ENCODE measurements at regions not wholly inside any gene's neighbourhood (a gene's known extent, or its start where the extent isn't known, plus 50 kb on each side); places are given as distances from the start of the nearest gene placed in this dataset.

DNA sequence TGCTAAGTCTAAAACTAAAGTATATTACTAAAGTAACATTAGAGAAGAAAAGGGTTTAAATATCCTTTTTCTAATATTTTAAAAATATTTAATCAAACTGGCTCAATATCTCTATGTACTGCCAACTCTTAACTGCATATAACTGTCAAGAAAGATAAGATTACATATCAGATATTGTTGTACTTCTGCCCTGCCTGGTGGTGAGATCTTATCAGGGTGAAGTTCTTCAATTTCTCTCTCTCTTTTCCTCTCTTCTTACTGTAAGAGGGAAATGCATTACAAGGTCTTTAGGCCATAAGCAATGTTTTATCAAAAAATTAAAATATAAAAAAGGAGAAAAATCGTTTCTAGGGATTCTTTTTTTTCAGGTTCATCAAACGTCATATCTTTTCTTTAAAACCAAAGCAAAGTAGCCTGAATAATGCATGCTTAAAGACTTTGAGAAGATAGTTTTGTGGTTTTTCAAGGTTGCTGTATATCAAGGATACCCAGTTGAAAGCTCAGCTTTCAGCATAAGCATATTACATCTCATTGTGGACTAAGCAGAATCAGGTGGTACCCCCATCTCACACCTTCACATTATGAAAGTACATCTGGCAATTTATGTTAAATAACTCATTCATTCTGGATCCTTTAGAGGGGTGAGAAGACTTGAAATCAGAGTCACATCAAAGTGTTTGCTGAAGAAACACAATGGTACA lies 1625.7 kb upstream of the SLC10A2 start:
- no peak for TF ChIP-seq EZH2 (IDR thresholded peaks at IDR 0.05; ENCODE audit: low read length, unreplicated experiment)
- TF ChIP-seq, protein P1, sequence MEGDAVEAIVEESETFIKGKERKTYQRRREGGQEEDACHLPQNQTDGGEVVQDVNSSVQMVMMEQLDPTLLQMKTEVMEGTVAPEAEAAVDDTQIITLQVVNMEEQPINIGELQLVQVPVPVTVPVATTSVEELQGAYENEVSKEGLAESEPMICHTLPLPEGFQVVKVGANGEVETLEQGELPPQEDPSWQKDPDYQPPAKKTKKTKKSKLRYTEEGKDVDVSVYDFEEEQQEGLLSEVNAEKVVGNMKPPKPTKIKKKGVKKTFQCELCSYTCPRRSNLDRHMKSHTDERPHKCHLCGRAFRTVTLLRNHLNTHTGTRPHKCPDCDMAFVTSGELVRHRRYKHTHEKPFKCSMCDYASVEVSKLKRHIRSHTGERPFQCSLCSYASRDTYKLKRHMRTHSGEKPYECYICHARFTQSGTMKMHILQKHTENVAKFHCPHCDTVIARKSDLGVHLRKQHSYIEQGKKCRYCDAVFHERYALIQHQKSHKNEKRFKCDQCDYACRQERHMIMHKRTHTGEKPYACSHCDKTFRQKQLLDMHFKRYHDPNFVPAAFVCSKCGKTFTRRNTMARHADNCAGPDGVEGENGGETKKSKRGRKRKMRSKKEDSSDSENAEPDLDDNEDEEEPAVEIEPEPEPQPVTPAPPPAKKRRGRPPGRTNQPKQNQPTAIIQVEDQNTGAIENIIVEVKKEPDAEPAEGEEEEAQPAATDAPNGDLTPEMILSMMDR (conservative IDR thresholded peaks at IDR 0.05; ENCODE audit: low read depth, low read length): no peak
- TF ChIP-seq EZH2phosphoT487 (IDR thresholded peaks at IDR 0.05; ENCODE audit: borderline replicate concordance, low read length): no peak
